Caco-2 (cell line): ENCODE measurements at regions not wholly inside any gene's neighbourhood (a gene's known extent, or its start where the extent isn't known, plus 50 kb on each side); places are given as distances from the start of the nearest gene placed in this dataset.

Experiments
- BruUV-seq: library from RNA; stranded (reverse); fragments of 400-500 nt; replicated peaks from 2 replicates; lab custom pipeline; 2021; lab: Mats Ljungman, UMichigan
- CTCF ChIA-PET: fragments of 300-600 bp; sonication (Branson Sonifier 250); formaldehyde crosslinking; loops from one replicate; lab custom pipeline; 2022; ENCODE audit warnings: antibody characterized with exemption; lab: Charles Lee
- POLR2A ChIA-PET: fragments of 300-600 bp; sonication (Branson Sonifier 250); formaldehyde crosslinking; loops from one replicate; lab custom pipeline; 2022; ENCODE audit warnings: antibody characterized with exemption; lab: Charles Lee
- DNase-seq, 2 experiments: peaks; one replicate each; pipeline versions ENCODE4 v3.0.0 to v3.0.0-alpha.2; 2020 to 2022
- H3K27me3 ChIP-seq: replicated peaks from 2 replicates; pipeline ENCODE4 v1.6.0; 2011; ENCODE audit warnings: low read length; ENCODE audit not compliant: control insufficient read depth, insufficient read depth
- H3K36me3 ChIP-seq: 2 replicates; pipeline ENCODE4 v1.5.1; 2011; ENCODE audit warnings: low read length; ENCODE audit not compliant: control insufficient read depth, insufficient read depth
- H3K4me1 ChIP-seq: fragments of 250-450 bp; sonication (Bioruptor Pico); 2 replicates; pipeline ENCODE4 v1.5.1; 2020; ENCODE audit warnings: mild to moderate bottlenecking
- H3K4me3 ChIP-seq: 2 replicates; pipeline ENCODE4 v1.5.1; 2011; ENCODE audit warnings: low read depth, mild to moderate bottlenecking, control low read depth, low read length
- H3K9me3 ChIP-seq: fragments of 250-450 bp; sonication (Bioruptor Pico); 2 replicates; pipeline ENCODE4 v1.5.1; 2020; ENCODE audit warnings: mild to moderate bottlenecking, moderate library complexity
- H3K27ac Mint-ChIP-seq: one replicate; pipeline ENCODE4 v1.8.0; 2022; ENCODE audit warnings: mixed read lengths; ENCODE audit not compliant: unreplicated experiment
- H3K27me3 Mint-ChIP-seq: one replicate; pipeline ENCODE4 v1.8.0; 2022; ENCODE audit warnings: mixed read lengths; ENCODE audit not compliant: insufficient read depth, unreplicated experiment
- H3K36me3 Mint-ChIP-seq: one replicate; pipeline ENCODE4 v1.8.0; 2022; ENCODE audit warnings: mild to moderate bottlenecking, mixed read lengths; ENCODE audit not compliant: insufficient read depth, unreplicated experiment
- H3K4me1 Mint-ChIP-seq: one replicate; pipeline ENCODE4 v1.8.0; 2022; ENCODE audit warnings: low read depth, mixed read lengths; ENCODE audit not compliant: unreplicated experiment
- H3K4me3 Mint-ChIP-seq: one replicate; pipeline ENCODE4 v1.8.0; 2022; ENCODE audit warnings: mild to moderate bottlenecking, moderate library complexity, mixed read lengths; ENCODE audit not compliant: unreplicated experiment
- H3K9me3 Mint-ChIP-seq: one replicate; pipeline ENCODE4 v1.8.0; 2022; ENCODE audit warnings: mixed read lengths; ENCODE audit not compliant: unreplicated experiment
- intact Hi-C: fragments of 100-400 bp; cut with micrococcal nuclease; formaldehyde crosslinking; loops from one replicate; pipeline ENCODE4 v1.10.0; 2022; ENCODE audit not compliant: unreplicated experiment
- TF ChIP-seq, protein P1 (sequence below), 2 experiments: fragments of 200-600 bp in 1 of 2; IDR thresholded peaks; 1 replicate in 1 of 2; 2 replicates in 1 of 2; pipeline versions ENCODE4 v1.5.1 to v1.8.0; 2011 to 2022; ENCODE audit warnings: antibody characterized with exemption in 1 of 2, control low read depth in 1 of 2, inconsistent platforms in 1 of 2, low read depth in 1 of 2, low read length in 1 of 2, mild to moderate bottlenecking in 1 of 2, moderate library complexity in 1 of 2; ENCODE audit not compliant: insufficient read depth in 1 of 2, severe bottlenecking in 1 of 2, unreplicated experiment in 1 of 2

DNA sequence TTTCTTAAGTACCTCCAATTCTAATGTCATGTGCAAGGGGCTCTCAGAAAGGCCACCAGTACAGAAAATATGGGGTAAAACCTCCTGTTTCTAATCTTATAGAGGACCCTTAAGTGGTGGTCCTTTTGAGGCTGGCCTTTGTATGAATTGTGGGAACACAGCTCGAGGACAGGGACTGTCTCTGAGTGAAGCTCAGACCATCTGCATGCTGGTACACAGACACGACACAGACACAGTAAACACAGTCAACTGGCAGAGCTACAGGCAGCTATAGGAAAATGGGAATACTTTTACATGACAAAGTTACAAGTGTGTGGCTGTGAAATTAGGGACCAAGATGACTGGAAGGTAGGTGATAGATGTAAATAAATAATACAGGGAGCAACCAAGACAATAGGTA lies 143.9 kb upstream of the PREP start:
- ChIA-PET CTCF (no interaction called here), POLR2A (no interaction called here)
- Mint-ChIP-seq H3K4me1 (no peaks in the 10 kb centered on the region), H3K27ac (no peak overlapping the region), H3K9me3 (no peaks in the 10 kb centered on the region), H3K4me3 (no peak overlapping the region), H3K36me3 (peaks cover 5% of the 10 kb centered on the region), H3K27me3 (no peaks in the 10 kb centered on the region)
- no peaks in the 10 kb centered on the region for H3K27me3 ChIP-seq
- BruUV-seq = no TSS peak
- H3K4me1 ChIP-seq = no peaks in the 10 kb centered on the region
- no peak for DNase-seq
- no peaks in the 10 kb centered on the region for H3K36me3 ChIP-seq
- no peaks in the 10 kb centered on the region for H3K9me3 ChIP-seq
- H3K4me3 ChIP-seq = no peak overlapping the region
- TF ChIP-seq, protein P1, sequence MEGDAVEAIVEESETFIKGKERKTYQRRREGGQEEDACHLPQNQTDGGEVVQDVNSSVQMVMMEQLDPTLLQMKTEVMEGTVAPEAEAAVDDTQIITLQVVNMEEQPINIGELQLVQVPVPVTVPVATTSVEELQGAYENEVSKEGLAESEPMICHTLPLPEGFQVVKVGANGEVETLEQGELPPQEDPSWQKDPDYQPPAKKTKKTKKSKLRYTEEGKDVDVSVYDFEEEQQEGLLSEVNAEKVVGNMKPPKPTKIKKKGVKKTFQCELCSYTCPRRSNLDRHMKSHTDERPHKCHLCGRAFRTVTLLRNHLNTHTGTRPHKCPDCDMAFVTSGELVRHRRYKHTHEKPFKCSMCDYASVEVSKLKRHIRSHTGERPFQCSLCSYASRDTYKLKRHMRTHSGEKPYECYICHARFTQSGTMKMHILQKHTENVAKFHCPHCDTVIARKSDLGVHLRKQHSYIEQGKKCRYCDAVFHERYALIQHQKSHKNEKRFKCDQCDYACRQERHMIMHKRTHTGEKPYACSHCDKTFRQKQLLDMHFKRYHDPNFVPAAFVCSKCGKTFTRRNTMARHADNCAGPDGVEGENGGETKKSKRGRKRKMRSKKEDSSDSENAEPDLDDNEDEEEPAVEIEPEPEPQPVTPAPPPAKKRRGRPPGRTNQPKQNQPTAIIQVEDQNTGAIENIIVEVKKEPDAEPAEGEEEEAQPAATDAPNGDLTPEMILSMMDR (IDR thresholded peaks at IDR 0.05; ENCODE audit: insufficient read depth in 1 of 2, low read depth in 1 of 2, low read length in 1 of 2, severe bottlenecking in 1 of 2, unreplicated experiment in 1 of 2) = no peak
- intact Hi-C loops = no loop called here

DNA sequence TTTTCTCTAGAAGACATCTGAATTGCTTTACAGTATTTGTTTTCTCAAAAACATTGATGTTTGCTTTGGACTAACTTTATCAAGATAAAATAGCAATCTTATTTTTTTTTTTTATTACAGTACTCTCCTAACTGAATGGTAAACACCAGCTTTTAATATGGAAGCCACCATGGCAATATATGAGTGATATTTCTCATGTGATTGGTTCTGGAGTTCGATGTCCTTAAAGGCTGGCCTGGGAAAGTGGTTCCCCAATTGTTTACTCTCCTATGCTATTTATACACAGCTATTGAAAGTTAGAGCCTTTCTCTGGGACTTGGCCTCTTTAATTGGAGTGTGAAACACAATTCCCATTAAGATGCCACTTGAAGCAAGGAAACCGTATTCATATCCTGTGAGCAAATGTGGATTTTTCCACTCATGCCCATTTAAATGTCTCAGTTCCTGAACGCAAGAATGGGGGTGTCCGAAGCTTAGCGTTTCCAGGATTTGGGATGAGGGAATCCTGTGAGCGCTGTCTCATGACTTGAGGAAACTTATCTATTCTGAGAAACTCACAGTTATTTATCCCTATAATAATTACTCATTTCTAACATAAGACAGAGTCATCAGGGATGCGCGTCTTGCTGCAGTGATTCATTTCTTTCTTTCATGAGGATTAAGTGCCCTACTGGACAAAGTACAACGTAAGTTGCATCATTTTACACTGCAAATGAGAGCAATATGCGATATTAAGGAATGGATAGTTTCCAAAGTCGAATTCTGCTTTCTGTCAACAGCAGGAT lies 143.3 kb upstream of the PREP start:
- Histone ChIP-seq H3K27me3 (no peaks in the 10 kb centered on the region), H3K4me3 (no peak overlapping the region), H3K36me3 (no peaks in the 10 kb centered on the region), H3K4me1 (no peaks in the 10 kb centered on the region), H3K9me3 (no peaks in the 10 kb centered on the region)
- intact Hi-C loops = no loop called here
- CTCF ChIA-PET = no interaction called here
- TF ChIP-seq, protein P1 (IDR thresholded peaks at IDR 0.05; ENCODE audit: insufficient read depth in 1 of 2, low read depth in 1 of 2, low read length in 1 of 2, severe bottlenecking in 1 of 2, unreplicated experiment in 1 of 2) = no peak
- Mint-ChIP-seq H3K27ac (no peak overlapping the region), H3K36me3 (peaks cover 5% of the 10 kb centered on the region), H3K4me3 (no peak overlapping the region), H3K4me1 (no peaks in the 10 kb centered on the region), H3K27me3 (no peaks in the 10 kb centered on the region), H3K9me3 (no peaks in the 10 kb centered on the region)
- POLR2A ChIA-PET = no interaction called here
- DNase-seq = no peak
- no TSS peak for BruUV-seq

DNA sequence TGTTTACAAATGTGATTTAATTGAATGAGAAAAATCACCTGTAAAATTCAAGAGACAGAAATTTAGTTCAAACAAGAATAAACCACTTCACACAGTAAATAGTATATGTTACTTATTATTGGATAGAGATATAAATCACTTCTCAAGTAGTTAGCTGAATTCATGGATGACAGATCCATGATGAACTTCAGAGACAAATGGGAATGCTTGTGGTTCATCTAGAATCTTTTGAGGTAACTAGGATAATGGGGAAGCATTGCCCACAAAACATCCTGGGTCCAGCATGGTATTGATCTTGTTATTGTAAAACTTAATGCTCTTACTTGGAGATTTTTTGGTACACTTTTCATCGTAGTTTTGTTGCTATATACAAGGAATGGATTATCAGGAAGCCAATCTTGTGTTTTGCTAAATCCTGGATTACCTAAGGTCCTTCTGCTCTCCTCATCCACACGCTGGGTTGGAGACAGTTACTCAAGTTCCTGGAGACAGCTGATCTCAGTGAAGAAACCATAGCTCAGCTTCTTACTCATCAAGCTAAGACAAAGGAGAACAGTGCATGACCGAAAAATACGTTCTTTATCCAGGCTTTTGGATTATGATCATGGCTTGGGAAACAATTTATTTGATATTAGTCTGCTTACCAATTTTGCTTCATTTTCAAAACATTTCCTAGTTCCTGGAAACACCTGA lies 142.5 kb upstream of the PREP start:
- H3K4me1 ChIP-seq = no peaks in the 10 kb centered on the region
- Mint-ChIP-seq H3K9me3 (no peaks in the 10 kb centered on the region), H3K27ac (no peak overlapping the region), H3K27me3 (no peaks in the 10 kb centered on the region), H3K4me3 (no peak overlapping the region), H3K36me3 (peaks cover 5% of the 10 kb centered on the region), H3K4me1 (no peaks in the 10 kb centered on the region)
- H3K36me3 ChIP-seq = no peaks in the 10 kb centered on the region
- DNase-seq = no peak
- no TSS peak for BruUV-seq
- CTCF ChIA-PET = no interaction called here
- TF ChIP-seq, protein P1 (IDR thresholded peaks at IDR 0.05; ENCODE audit: insufficient read depth in 1 of 2, low read depth in 1 of 2, low read length in 1 of 2, severe bottlenecking in 1 of 2, unreplicated experiment in 1 of 2) = no peak
- intact Hi-C loops = no loop called here
- POLR2A ChIA-PET = no interaction called here
- no peaks in the 10 kb centered on the region for H3K9me3 ChIP-seq
- no peak overlapping the region for H3K4me3 ChIP-seq
- no peaks in the 10 kb centered on the region for H3K27me3 ChIP-seq
